H1 (cell line): ENCODE measurements at regions not wholly inside any gene's neighbourhood (a gene's known extent, or its start where the extent isn't known, plus 50 kb on each side); places are given as distances from the start of the nearest gene placed in this dataset.

Experiments
- CTCF ChIA-PET: fragments of 300-600 bp; sonication (Branson Sonifier 250); formaldehyde crosslinking; loops from one replicate; lab custom pipeline; 2021; ENCODE audit not compliant: partially characterized antibody; lab: Charles Lee
- POLR2A ChIA-PET: fragments of 300-600 bp; sonication (Branson Sonifier 250); formaldehyde crosslinking; loops from one replicate; lab custom pipeline; 2021; ENCODE audit warnings: inconsistent platforms; ENCODE audit not compliant: partially characterized antibody; lab: Charles Lee
- DNase-seq, 2 experiments: peaks; one replicate each; pipeline versions ENCODE4 v3.0.0 to v3.0.0-alpha.2; 2010 to 2022; ENCODE audit warnings: low spot score in 2 of 2, low read depth in 1 of 2, mixed read lengths in 1 of 2
- FAIRE-seq: peaks from 2 replicates; lab custom pipeline; 2011; peaks lifted over from hg19 to GRCh38; lab: Jason Lieb, UNC
- H2AFZ ChIP-seq: 2 replicates; pipeline ENCODE4 v1.8.1; 2012; ENCODE audit warnings: low read length, inconsistent platforms
- H2AK5ac ChIP-seq: 2 replicates; pipeline ENCODE4 v1.6.1; 2013; ENCODE audit warnings: low read depth, low read length
- H2BK120ac ChIP-seq: replicated peaks from 2 replicates; pipeline ENCODE3; 2013; ENCODE audit warnings: low read depth, low read length, inconsistent platforms
- H2BK12ac ChIP-seq: 2 replicates; pipeline ENCODE4 v1.6.1; 2013; ENCODE audit warnings: low read depth, low read length
- H2BK15ac ChIP-seq: 2 replicates; pipeline ENCODE4 v1.6.1; 2013; ENCODE audit warnings: low read length
- H2BK20ac ChIP-seq: 2 replicates; pipeline ENCODE4 v1.6.1; 2013; ENCODE audit warnings: low read length
- H2BK5ac ChIP-seq: 2 replicates; pipeline ENCODE4 v1.6.1; 2013; ENCODE audit warnings: low read depth, low read length
- H3K14ac ChIP-seq: 2 replicates; pipeline ENCODE4 v1.6.1; 2013; ENCODE audit warnings: inconsistent platforms; ENCODE audit not compliant: insufficient read length
- H3K18ac ChIP-seq: 2 replicates; pipeline ENCODE4 v1.6.1; 2013; ENCODE audit warnings: low read length; ENCODE audit errors: extremely low read depth
- H3K23ac ChIP-seq: 2 replicates; pipeline ENCODE4 v1.6.1; 2013; ENCODE audit warnings: inconsistent platforms; ENCODE audit not compliant: insufficient read length
- H3K23me2 ChIP-seq: 2 replicates; pipeline ENCODE4 v1.6.1; 2013; ENCODE audit warnings: low read depth, low read length
- H3K27ac ChIP-seq: 2 replicates; pipeline ENCODE4 v1.6.1; 2011; ENCODE audit warnings: low read depth, low read length, inconsistent platforms
- H3K27me3 ChIP-seq, 4 experiments: replicated peaks in 1 of 4; 1 replicate in 1 of 4; 2 replicates in 3 of 4; pipeline versions ENCODE4 v1.6.1 to v1.8.1; 2011 to 2013; ENCODE audit warnings: low read length in 3 of 4, mild to moderate bottlenecking in 3 of 4, inconsistent platforms in 2 of 4, mixed read lengths in 2 of 4, moderate library complexity in 1 of 4; ENCODE audit not compliant: control insufficient read depth in 3 of 4, insufficient read depth in 3 of 4; ENCODE audit errors: extremely low read depth in 1 of 4
- H3K36me3 ChIP-seq, 4 experiments: 2 replicates each; pipeline versions ENCODE4 v1.6.1 to v1.8.1; 2011 to 2013; ENCODE audit warnings: mild to moderate bottlenecking in 4 of 4, low read length in 3 of 4, moderate library complexity in 2 of 4, control low read depth in 1 of 4, inconsistent platforms in 1 of 4; ENCODE audit not compliant: insufficient read depth in 4 of 4, control insufficient read depth in 2 of 4
- H3K4ac ChIP-seq: replicated peaks from 2 replicates; pipeline ENCODE3; 2013; ENCODE audit warnings: low read length, low read depth, mixed read lengths, inconsistent platforms; ENCODE audit not compliant: insufficient read length
- H3K4me1 ChIP-seq, 4 experiments: replicated peaks in 1 of 4; 1 replicate in 1 of 4; 2 replicates in 3 of 4; pipeline versions ENCODE4 v1.6.1 to v1.8.1; 2011 to 2013; ENCODE audit warnings: low read length in 3 of 4, inconsistent platforms in 2 of 4, mixed read lengths in 1 of 4; ENCODE audit not compliant: insufficient read depth in 4 of 4, control insufficient read depth in 3 of 4
- H3K4me2 ChIP-seq, 2 experiments: 2 replicates each; pipeline versions ENCODE4 v1.6.1 to v1.8.1; 2011 to 2013; ENCODE audit warnings: low read depth in 2 of 2, low read length in 2 of 2, control low read depth in 1 of 2, inconsistent platforms in 1 of 2, mild to moderate bottlenecking in 1 of 2; ENCODE audit not compliant: insufficient read depth in 1 of 2
- H3K4me3 ChIP-seq, 4 experiments: fragments of 200-600, 300-600 bp in 1 of 4; sonication (generic), shearing (Covaris generic), sonication (Bioruptor Twin) in 1 of 4; 2 replicates each; pipeline versions ENCODE4 v1.5.1 to v1.8.1; 2011 to 2016; ENCODE audit warnings: low read length in 4 of 4, low read depth in 3 of 4, control low read depth in 2 of 4, inconsistent platforms in 2 of 4, mild to moderate bottlenecking in 2 of 4, mixed read lengths in 1 of 4, moderate library complexity in 1 of 4; ENCODE audit not compliant: insufficient read depth in 2 of 4; ENCODE audit errors: extremely low read depth in 1 of 4
- H3K56ac ChIP-seq: replicated peaks from 2 replicates; pipeline ENCODE3; 2013; ENCODE audit warnings: low read depth, mild to moderate bottlenecking, mixed read lengths, low read length, inconsistent platforms; ENCODE audit not compliant: insufficient read length
- H3K79me1 ChIP-seq: 2 replicates; pipeline ENCODE4 v1.6.1; 2013; ENCODE audit warnings: low read depth, low read length, control low read depth
- H3K79me2 ChIP-seq, 2 experiments: 2 replicates each; pipeline versions ENCODE4 v1.6.1 to v1.8.1; 2012 to 2013; ENCODE audit warnings: low read length in 2 of 2, mild to moderate bottlenecking in 2 of 2, inconsistent platforms in 1 of 2; ENCODE audit not compliant: insufficient read depth in 2 of 2, control insufficient read depth in 1 of 2
- H3K9ac ChIP-seq, 4 experiments: replicated peaks in 1 of 4; 1 replicate in 1 of 4; 2 replicates in 3 of 4; pipeline versions ENCODE4 v1.6.1 to v1.8.1; 2011 to 2013; ENCODE audit warnings: low read depth in 3 of 4, low read length in 3 of 4, control low read depth in 2 of 4, mild to moderate bottlenecking in 2 of 4, moderate library complexity in 2 of 4, inconsistent platforms in 1 of 4; ENCODE audit errors: extremely low read depth in 1 of 4
- H3K9me3 ChIP-seq, 2 experiments: 2 replicates each; pipeline versions ENCODE4 v1.6.1 to v1.8.1; 2012 to 2013; ENCODE audit warnings: mild to moderate bottlenecking in 2 of 2, moderate library complexity in 2 of 2, control low read depth in 1 of 2, inconsistent platforms in 1 of 2, low read depth in 1 of 2, low read length in 1 of 2, mixed read lengths in 1 of 2; ENCODE audit not compliant: insufficient read depth in 2 of 2
- H4K20me1 ChIP-seq, 2 experiments: replicated peaks in 1 of 2; 2 replicates each; pipeline versions ENCODE3 to v1.8.1; 2011 to 2013; ENCODE audit warnings: inconsistent platforms in 2 of 2, low read length in 2 of 2, mild to moderate bottlenecking in 1 of 2; ENCODE audit not compliant: insufficient read depth in 2 of 2, control insufficient read depth in 1 of 2
- H4K5ac ChIP-seq: 2 replicates; pipeline ENCODE4 v1.6.1; 2013; ENCODE audit warnings: low read length, low read depth, mixed read lengths, inconsistent platforms; ENCODE audit not compliant: insufficient read length
- H4K8ac ChIP-seq: 2 replicates; pipeline ENCODE4 v1.8.0; 2013; ENCODE audit warnings: mild to moderate bottlenecking, moderate library complexity, low read length, inconsistent platforms; ENCODE audit not compliant: insufficient read depth; ENCODE audit errors: extremely low read depth
- H4K91ac ChIP-seq: replicated peaks from 2 replicates; pipeline ENCODE3; 2013; ENCODE audit warnings: low read length, mixed read lengths, inconsistent platforms; ENCODE audit not compliant: insufficient read length
- BCL11A ChIP-seq, 2 experiments: IDR thresholded peaks; one replicate each; pipeline ENCODE4 v1.6.1; 2011; ENCODE audit warnings: low read depth in 2 of 2, low read length in 2 of 2, mild to moderate bottlenecking in 2 of 2
- HDAC2 ChIP-seq, 2 experiments: fragments of 300-600 bp in 1 of 2; sonication (generic) in 1 of 2; IDR thresholded peaks; 2 replicates each; pipeline ENCODE4 v1.6.1; 2011 to 2012; ENCODE audit warnings: low read depth in 2 of 2, low read length in 2 of 2, mild to moderate bottlenecking in 2 of 2, moderate library complexity in 2 of 2, borderline replicate concordance in 1 of 2, inconsistent platforms in 1 of 2
- WGBS, 2 experiments: shearing (Covaris generic) in 1 of 2; methylation state at CpG; one replicate each; pipeline versions ENCODE4 v1.1.6 to v1.1.7; 2013 to 2015; ENCODE audit warnings: low lambda C conversion rate in 2 of 2, mixed read lengths in 2 of 2, inconsistent platforms in 1 of 2, low coverage in 1 of 2, missing lambda C conversion rate in 1 of 2; ENCODE audit not compliant: insufficient replicate concordance in 2 of 2, insufficient coverage in 1 of 2, insufficient read length in 1 of 2; ENCODE audit errors: extremely low coverage in 1 of 2, missing lambda C conversion rate in 1 of 2; 5-methylcytosine and 5-hydroxymethylcytosine counted together

GRCh38 chr12:97300431-97300830 lies 162.2 kb upstream of the RMST start:
- ChIA-PET POLR2A (interaction anchor here (0.7 to 1.0 kb wide), 2 partner anchors 17 to 35 kb away, joined by 3 read pairs; no protein-coding TSS in a partner anchor), CTCF (interaction anchor here (1.0 to 2.2 kb wide), 4 partner anchors 10 to 315 kb away, joined by 3 to 7 read pairs (median 3); no protein-coding TSS in a partner anchor)
- Histone ChIP-seq H3K27me3 (no peaks in the 10 kb centered on the region), H3K4me3 (no peak overlapping the region), H2BK5ac (no peak overlapping the region), H3K14ac (no peak overlapping the region), H3K4me1 (no peaks in the 10 kb centered on the region), H2BK12ac (no peak overlapping the region), H4K8ac (no peak overlapping the region), H4K20me1 (no peaks in the 10 kb centered on the region), H2BK120ac (no peak overlapping the region), H4K5ac (no peak overlapping the region), H2BK15ac (no peak overlapping the region), H3K9me3 (peaks cover 3 to 4% of the 10 kb centered on the region in 2 experiments), H3K36me3 (no peaks in the 10 kb centered on the region; a peak in 1 of 8 replicates), H3K79me1 (no peaks in the 10 kb centered on the region), H3K56ac (no peak overlapping the region), H3K4ac (no peak overlapping the region), H3K9ac (no peak overlapping the region), H3K18ac (no peak overlapping the region), H3K79me2 (no peaks in the 10 kb centered on the region), H4K91ac (no peak overlapping the region), H3K4me2 (no peak overlapping the region), H2AFZ (no peak overlapping the region), H3K23ac (no peak overlapping the region), H2AK5ac (no peak overlapping the region), H2BK20ac (no peak overlapping the region), H3K27ac (no peak overlapping the region), H3K23me2 (no peaks in the 10 kb centered on the region)
- WGBS, 2 experiments, result 91% methylated on average over 5 of the region's 5 CpGs; no CpG with 5 or more reads in 1 of the 2 experiments
- no peak for FAIRE-seq
- DNase-seq, result no peak
- TF ChIP-seq BCL11A (IDR thresholded peaks at IDR 0.05; ENCODE audit: low read depth in 2 of 2, low read length in 2 of 2) (no peak), HDAC2 (IDR thresholded peaks at IDR 0.05; ENCODE audit: borderline replicate concordance in 1 of 2, low read depth in 2 of 2, low read length in 2 of 2) (no peak)
